HEK293T (cell line): ENCODE measurements at regions not wholly inside any gene's neighbourhood (a gene's known extent, or its start where the extent isn't known, plus 50 kb on each side); places are given as distances from the start of the nearest gene placed in this dataset.

Source experiments
- CTCF ChIA-PET: fragments of 350-600 bp; formaldehyde crosslinking; extraction: SDS; loops from one replicate; lab custom pipeline; 2021; ENCODE audit warnings: antibody characterized with exemption, inconsistent platforms; lab: Yijun Ruan, JAX
- POLR2A ChIA-PET: fragments of 350-600 bp; formaldehyde crosslinking; extraction: SDS; loops from one replicate; lab custom pipeline; 2020; ENCODE audit warnings: antibody characterized with exemption, inconsistent platforms; lab: Yijun Ruan, JAX
- DNase-seq: peaks from one replicate; pipeline ENCODE4 v3.0.0; 2012; ENCODE audit warnings: mixed read lengths; ENCODE audit errors: extremely low spot score
- ARNT ChIP-seq: fragments of 450-650 bp; IDR thresholded peaks from 2 replicates; pipeline ENCODE4 v1.6.1; 2017; ENCODE audit warnings: mild to moderate bottlenecking
- BHLHE40 ChIP-seq: fragments of 450-650 bp; IDR thresholded peaks from 2 replicates; pipeline ENCODE4 v1.6.1; 2016; ENCODE audit warnings: mild to moderate bottlenecking, moderate library complexity, borderline replicate concordance
- CTBP1 ChIP-seq: fragments of 450-650 bp; IDR thresholded peaks from 2 replicates; pipeline ENCODE4 v1.6.1; 2016; ENCODE audit warnings: borderline replicate concordance
- ELF4 ChIP-seq: fragments of 450-650 bp; IDR thresholded peaks from 2 replicates; pipeline ENCODE4 v1.6.1; 2017; ENCODE audit warnings: antibody characterized with exemption
- FOXA1 ChIP-seq: fragments of 450-650 bp; IDR thresholded peaks from 2 replicates; pipeline ENCODE4 v1.6.1; 2016; ENCODE audit warnings: mild to moderate bottlenecking
- FOXK2 ChIP-seq: fragments of 450-650 bp; IDR thresholded peaks from 2 replicates; pipeline ENCODE4 v1.6.1; 2016; ENCODE audit warnings: mild to moderate bottlenecking
- FOXM1 ChIP-seq: fragments of 450-650 bp; IDR thresholded peaks from 2 replicates; pipeline ENCODE4 v1.6.1; 2017; ENCODE audit warnings: mild to moderate bottlenecking, borderline replicate concordance
- HDGF ChIP-seq: fragments of 450-650 bp; IDR thresholded peaks from 2 replicates; pipeline ENCODE4 v1.6.1; 2017; ENCODE audit warnings: antibody characterized with exemption, borderline replicate concordance
- L3MBTL2 ChIP-seq: fragments of 450-650 bp; conservative IDR thresholded peaks from 2 replicates; pipeline ENCODE4 v1.6.1; 2016; ENCODE audit warnings: mild to moderate bottlenecking
- LEF1 ChIP-seq: fragments of 450-650 bp; IDR thresholded peaks from 2 replicates; pipeline ENCODE4 v1.6.1; 2017; ENCODE audit warnings: mild to moderate bottlenecking, borderline replicate concordance
- NFRKB ChIP-seq: fragments of 450-650 bp; IDR thresholded peaks from 2 replicates; pipeline ENCODE4 v1.6.1; 2016; ENCODE audit warnings: mild to moderate bottlenecking, moderate library complexity
- SP1 ChIP-seq: fragments of 450-650 bp; IDR thresholded peaks from 2 replicates; pipeline ENCODE4 v1.6.1; 2017
- SUZ12 ChIP-seq: fragments of 450-650 bp; IDR thresholded peaks from 2 replicates; pipeline ENCODE4 v1.6.1; 2016; ENCODE audit warnings: mild to moderate bottlenecking
- TARDBP ChIP-seq: fragments of 450-650 bp; IDR thresholded peaks from 2 replicates; pipeline ENCODE4 v1.6.1; 2016
- ZNF384 ChIP-seq: fragments of 450-650 bp; IDR thresholded peaks from 2 replicates; pipeline ENCODE4 v1.6.1; 2016
- TF ChIP-seq, protein P1 (sequence below): fragments of 450-650 bp; IDR thresholded peaks from 2 replicates; pipeline ENCODE4 v1.6.1; 2016

DNA sequence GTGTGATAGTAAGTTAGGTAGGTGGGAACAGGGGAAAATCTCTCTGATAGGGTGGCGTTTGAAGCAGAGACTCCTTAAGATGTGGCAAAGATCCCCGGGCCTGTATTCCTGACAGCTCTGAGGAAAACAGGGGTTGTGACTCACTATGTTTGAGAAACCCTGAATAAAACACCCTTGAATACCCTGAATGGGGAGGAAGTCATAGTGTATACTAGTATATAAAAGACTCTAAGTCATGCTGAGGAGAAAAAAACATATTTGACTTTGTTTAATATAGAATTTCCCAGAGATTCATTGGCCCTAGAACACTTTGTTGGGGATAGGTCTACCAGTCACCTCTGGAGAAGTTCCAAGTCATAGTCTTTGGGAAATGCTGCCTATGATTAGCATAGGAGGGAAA is 590.9 kb downstream of the IRS1 start:
- CTCF ChIA-PET, result no interaction called here
- no peak for DNase-seq
- TF ChIP-seq SP1, result no peak
- no peak for TF ChIP-seq NFRKB
- no peak for TF ChIP-seq BHLHE40
- no peak for TF ChIP-seq ELF4
- TF ChIP-seq FOXA1, result no peak
- no peak for TF ChIP-seq HDGF
- TF ChIP-seq ZNF384, result no peak
- TF ChIP-seq, protein P1, sequence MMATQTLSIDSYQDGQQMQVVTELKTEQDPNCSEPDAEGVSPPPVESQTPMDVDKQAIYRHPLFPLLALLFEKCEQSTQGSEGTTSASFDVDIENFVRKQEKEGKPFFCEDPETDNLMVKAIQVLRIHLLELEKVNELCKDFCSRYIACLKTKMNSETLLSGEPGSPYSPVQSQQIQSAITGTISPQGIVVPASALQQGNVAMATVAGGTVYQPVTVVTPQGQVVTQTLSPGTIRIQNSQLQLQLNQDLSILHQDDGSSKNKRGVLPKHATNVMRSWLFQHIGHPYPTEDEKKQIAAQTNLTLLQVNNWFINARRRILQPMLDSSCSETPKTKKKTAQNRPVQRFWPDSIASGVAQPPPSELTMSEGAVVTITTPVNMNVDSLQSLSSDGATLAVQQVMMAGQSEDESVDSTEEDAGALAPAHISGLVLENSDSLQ, result no peak
- TF ChIP-seq LEF1, result no peak
- no peak for TF ChIP-seq L3MBTL2
- POLR2A ChIA-PET, result no interaction called here

DNA sequence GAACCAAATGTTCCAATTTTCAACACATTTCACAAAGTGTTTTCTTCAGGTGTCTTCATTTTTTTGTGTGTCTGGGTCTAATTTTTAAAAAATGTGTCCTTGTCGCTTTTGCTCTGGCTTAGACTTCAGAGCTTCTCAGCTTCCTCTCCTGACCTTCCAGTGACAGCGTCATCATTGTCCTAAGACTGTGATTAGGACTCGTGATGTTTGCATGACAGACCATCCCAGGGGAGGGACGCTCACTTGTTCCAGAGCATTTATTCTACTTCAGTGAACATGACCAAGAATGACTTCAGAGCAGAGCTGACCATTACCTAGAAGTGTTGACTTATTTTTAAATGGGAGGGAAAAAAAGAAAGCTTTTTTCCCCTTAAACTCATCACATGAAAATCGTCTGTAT is 591.9 kb downstream of the IRS1 start:
- no peak for DNase-seq
- CTCF ChIA-PET, result interaction anchor here (1.2 kb wide), 1 partner anchor 9 kb away, joined by 4 read pairs; no protein-coding TSS in a partner anchor
- no peak for TF ChIP-seq ARNT
- TF ChIP-seq ELF4, result no peak
- TF ChIP-seq FOXA1, result no peak
- no peak for TF ChIP-seq SP1
- TF ChIP-seq CTBP1, result no peak
- no peak for TF ChIP-seq ZNF384
- TF ChIP-seq TARDBP, result no peak
- no peak for TF ChIP-seq BHLHE40
- TF ChIP-seq L3MBTL2, result no peak
- no peak for TF ChIP-seq NFRKB
- no peak for TF ChIP-seq FOXK2
- TF ChIP-seq LEF1, result no peak
- no peak for TF ChIP-seq FOXM1
- POLR2A ChIA-PET, result no interaction called here

DNA sequence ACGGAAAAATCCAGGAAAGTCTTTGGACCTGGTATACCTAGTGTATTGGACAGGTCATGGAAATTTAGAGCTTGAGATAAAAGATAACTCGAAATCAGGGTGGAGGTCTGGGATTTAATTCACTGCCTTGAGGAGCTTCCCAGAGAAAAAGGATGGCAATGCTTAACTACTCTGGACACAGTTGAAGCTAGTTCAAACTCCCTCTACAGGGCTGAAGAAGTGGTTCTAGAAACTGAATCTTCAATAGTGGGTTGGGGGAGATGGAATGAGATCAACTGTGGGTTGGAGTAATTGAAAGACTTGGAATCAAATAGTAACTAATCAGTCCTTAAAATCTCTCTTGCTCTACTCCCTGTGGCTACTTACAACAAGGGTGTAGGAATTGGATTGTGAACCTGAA is 600.1 kb downstream of the IRS1 start:
- ChIA-PET CTCF (no interaction called here), POLR2A (no interaction called here)
- no peak for DNase-seq
- TF ChIP-seq ZNF384, result no peak
- no peak for TF ChIP-seq SUZ12
- TF ChIP-seq FOXM1, result no peak
- no peak for TF ChIP-seq FOXK2
- TF ChIP-seq NFRKB, result no peak
- TF ChIP-seq SP1, result no peak
- TF ChIP-seq CTBP1, result no peak
- no peak for TF ChIP-seq TARDBP
- no peak for TF ChIP-seq ELF4
- TF ChIP-seq BHLHE40, result no peak
- no peak for TF ChIP-seq LEF1
- TF ChIP-seq HDGF, result no peak
- TF ChIP-seq L3MBTL2, result no peak
- TF ChIP-seq FOXA1, result no peak
- TF ChIP-seq, protein P1, result no peak
- TF ChIP-seq ARNT, result no peak

DNA sequence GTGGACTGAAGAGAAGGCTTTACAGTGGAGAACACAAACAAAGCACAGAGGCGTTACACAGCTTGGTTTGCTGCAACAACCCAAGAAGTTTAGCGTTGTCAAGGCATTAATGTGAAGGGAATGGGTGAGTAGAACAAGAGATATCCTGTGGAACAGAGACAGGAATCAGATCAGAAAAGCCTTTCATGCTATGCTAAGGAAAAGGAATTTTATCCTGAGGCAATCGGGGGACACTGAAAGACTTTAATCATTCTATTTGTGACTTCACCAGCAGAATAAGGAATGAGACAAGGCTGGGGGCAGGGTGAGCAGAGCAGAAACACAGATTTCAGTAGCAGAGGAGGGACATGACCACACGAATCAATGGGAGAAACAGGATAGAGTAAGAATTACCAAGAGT is 600.7 kb downstream of the IRS1 start:
- TF ChIP-seq, protein P1, result no peak
- TF ChIP-seq ZNF384 (no peak), ARNT (no peak), CTBP1 (no peak), HDGF (no peak), SP1 (no peak), BHLHE40 (no peak), SUZ12 (no peak), LEF1 (no peak)
- CTCF ChIA-PET, result no interaction called here
- POLR2A ChIA-PET, result no interaction called here
- DNase-seq, result no peak

DNA sequence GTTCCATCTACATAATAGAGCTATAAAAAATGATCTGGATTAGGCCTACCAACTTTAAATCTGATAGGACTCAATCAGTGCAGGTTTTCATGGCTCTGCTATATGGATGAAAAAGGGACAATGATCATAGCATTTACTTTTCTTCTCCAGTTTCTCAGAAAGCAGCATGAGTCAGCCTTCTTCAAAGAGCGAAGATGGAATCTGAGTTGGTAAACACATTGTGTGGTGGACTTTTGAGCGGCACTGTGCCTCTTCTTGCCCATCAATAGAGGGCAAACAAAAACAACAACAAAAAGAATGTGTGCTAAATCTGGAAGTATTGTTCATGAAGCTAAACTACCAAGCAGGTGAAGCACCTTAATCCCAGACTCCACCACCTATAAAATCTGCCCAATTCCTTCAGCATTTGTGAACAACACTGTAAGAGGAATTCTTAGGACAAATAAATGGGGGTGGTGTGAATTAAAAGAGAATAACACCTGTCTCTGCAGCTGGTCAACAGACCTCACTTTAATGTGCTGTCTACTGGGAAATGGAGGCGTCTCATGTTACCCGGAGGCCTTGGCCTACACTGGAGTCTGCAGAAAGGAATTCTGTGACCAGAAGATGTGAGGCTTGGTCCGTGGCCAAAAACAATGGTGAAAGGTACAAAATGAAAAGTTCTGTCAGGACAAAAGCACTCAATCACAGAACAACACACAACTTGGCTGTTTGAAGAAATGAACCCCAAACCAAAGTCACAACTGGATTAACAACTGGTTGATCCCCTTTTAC is 609.0 kb downstream of the IRS1 start:
- ChIA-PET POLR2A (no interaction called here), CTCF (no interaction called here)
- no peak for TF ChIP-seq BHLHE40
- TF ChIP-seq SP1, result no peak
- TF ChIP-seq LEF1, result no peak
- no peak for DNase-seq

DNA sequence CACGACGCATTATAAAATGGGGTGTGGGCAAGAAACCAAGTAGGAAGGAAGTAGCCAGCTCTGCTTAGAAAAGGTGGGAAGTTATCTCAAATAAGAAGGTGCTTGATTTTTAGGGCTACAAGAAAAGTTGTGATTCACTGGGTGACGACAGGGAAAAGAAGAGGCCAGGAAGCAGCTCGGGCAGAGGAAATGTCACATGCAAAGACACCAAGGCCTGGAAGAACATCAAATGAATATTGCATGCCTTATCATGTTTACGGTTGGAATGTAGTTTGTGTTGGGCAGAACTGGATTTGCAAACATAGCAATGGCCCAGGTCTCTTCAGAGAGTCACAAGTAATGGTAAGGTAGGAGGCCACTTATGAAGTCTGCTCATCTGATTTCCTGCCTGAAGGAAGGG is 610.6 kb downstream of the IRS1 start:
- POLR2A ChIA-PET, result no interaction called here
- TF ChIP-seq HDGF, result no peak
- TF ChIP-seq NFRKB, result no peak
- TF ChIP-seq ARNT, result no peak
- TF ChIP-seq FOXA1, result no peak
- TF ChIP-seq, protein P1, result no peak
- no peak for TF ChIP-seq SP1
- TF ChIP-seq L3MBTL2, result no peak
- no peak for TF ChIP-seq ELF4
- no peak for TF ChIP-seq BHLHE40
- TF ChIP-seq LEF1, result no peak
- TF ChIP-seq FOXK2, result no peak
- TF ChIP-seq ZNF384, result no peak
- no peak for TF ChIP-seq CTBP1
- no peak for TF ChIP-seq TARDBP
- no peak for TF ChIP-seq FOXM1
- TF ChIP-seq SUZ12, result no peak
- CTCF ChIA-PET, result no interaction called here
- no peak for DNase-seq
